Stimulated activated naive CD8-positive, alpha-beta T cell treated with anti-CD3 and anti-CD28 coated beads, Interleukin-15, Interleukin-2, amounts not matched to agents 100 ng/mL and 50 ng/mL, for 24 hours (primary cell): ENCODE measurements at regions not wholly inside any gene's neighbourhood (a gene's known extent, or its start where the extent isn't known, plus 50 kb on each side); places are given as distances from the start of the nearest gene placed in this dataset.

Experiments used
- H3K27ac Mint-ChIP-seq: one replicate; pipeline ENCODE4 v1.8.0; 2021; ENCODE audit warnings: mild to moderate bottlenecking, mixed read lengths
- H3K27me3 Mint-ChIP-seq: one replicate; pipeline ENCODE4 v1.8.0; 2021; ENCODE audit warnings: mixed read lengths
- H3K36me3 Mint-ChIP-seq: one replicate; pipeline ENCODE4 v1.8.0; 2021; ENCODE audit warnings: low read depth, mixed read lengths
- H3K4me1 Mint-ChIP-seq: one replicate; pipeline ENCODE4 v1.8.0; 2021; ENCODE audit warnings: low read depth, mixed read lengths
- H3K4me3 Mint-ChIP-seq: one replicate; pipeline ENCODE4 v1.8.0; 2021; ENCODE audit warnings: mild to moderate bottlenecking, mixed read lengths
- H3K9me3 Mint-ChIP-seq: one replicate; pipeline ENCODE4 v1.8.0; 2021; ENCODE audit warnings: mixed read lengths

GRCh38 chr11:92276773-92277172 lies 52.2 kb downstream of the FAT3 start:
- no peaks in the 10 kb centered on the region for H3K4me1 Mint-ChIP-seq
- no peaks in the 10 kb centered on the region for H3K36me3 Mint-ChIP-seq
- H3K27ac Mint-ChIP-seq: no peak overlapping the region
- no peaks in the 10 kb centered on the region for H3K27me3 Mint-ChIP-seq
- no peak overlapping the region for H3K4me3 Mint-ChIP-seq
- peaks cover 4% of the 10 kb centered on the region for H3K9me3 Mint-ChIP-seq

GRCh38 chr11:92277871-92278270 lies 53.3 kb downstream of the FAT3 start:
- no peak overlapping the region for H3K4me3 Mint-ChIP-seq

GRCh38 chr11:92278791-92279433 lies 54.3 kb downstream of the FAT3 start:
- H3K4me1 Mint-ChIP-seq: no peaks in the 10 kb centered on the region
- H3K36me3 Mint-ChIP-seq: no peaks in the 10 kb centered on the region
- H3K9me3 Mint-ChIP-seq: peaks cover 3% of the 10 kb centered on the region
- H3K4me3 Mint-ChIP-seq: no peak overlapping the region
- no peaks in the 10 kb centered on the region for H3K27me3 Mint-ChIP-seq
- H3K27ac Mint-ChIP-seq: no peak overlapping the region

More at GRCh38 chr11:92277871-92278270, 53.3 kb downstream of the FAT3 start:
- Mint-ChIP-seq H3K9me3 (peaks cover 3% of the 10 kb centered on the region), H3K27ac (no peak overlapping the region), H3K27me3 (no peaks in the 10 kb centered on the region), H3K36me3 (no peaks in the 10 kb centered on the region), H3K4me1 (no peaks in the 10 kb centered on the region)

- Mint-ChIP-seq H3K36me3 (no peaks in the 10 kb centered on the region), H3K4me3 (no peak overlapping the region), H3K27ac (no peak overlapping the region), H3K9me3 (no peaks in the 10 kb centered on the region), H3K27me3 (no peaks in the 10 kb centered on the region), H3K4me1 (no peaks in the 10 kb centered on the region)
These were observed 59.5 kb downstream of the FAT3 start for GRCh38 chr11:92284107-92284506.

GRCh38 chr11:92284558-92284957 lies 59.9 kb downstream of the FAT3 start:
- H3K9me3 Mint-ChIP-seq: no peaks in the 10 kb centered on the region
- no peaks in the 10 kb centered on the region for H3K27me3 Mint-ChIP-seq
- no peak overlapping the region for H3K27ac Mint-ChIP-seq
- H3K4me3 Mint-ChIP-seq: no peak overlapping the region
- no peaks in the 10 kb centered on the region for H3K36me3 Mint-ChIP-seq
- H3K4me1 Mint-ChIP-seq: no peaks in the 10 kb centered on the region

- H3K36me3 Mint-ChIP-seq: no peaks in the 10 kb centered on the region
These were observed 61.2 kb downstream of the FAT3 start for GRCh38 chr11:92285776-92286175.

GRCh38 chr11:92286709-92287108 lies 62.1 kb downstream of the FAT3 start:
- no peaks in the 10 kb centered on the region for H3K27me3 Mint-ChIP-seq
- H3K4me1 Mint-ChIP-seq: no peaks in the 10 kb centered on the region
- no peaks in the 10 kb centered on the region for H3K36me3 Mint-ChIP-seq
- H3K9me3 Mint-ChIP-seq: no peaks in the 10 kb centered on the region
- no peak overlapping the region for H3K27ac Mint-ChIP-seq
- no peak overlapping the region for H3K4me3 Mint-ChIP-seq

More at GRCh38 chr11:92285776-92286175, 61.2 kb downstream of the FAT3 start:
- H3K4me3 Mint-ChIP-seq: no peak overlapping the region
- H3K27me3 Mint-ChIP-seq: no peaks in the 10 kb centered on the region
- no peaks in the 10 kb centered on the region for H3K4me1 Mint-ChIP-seq
- no peak overlapping the region for H3K27ac Mint-ChIP-seq
- H3K9me3 Mint-ChIP-seq: no peaks in the 10 kb centered on the region

- Mint-ChIP-seq H3K27me3 (no peaks in the 10 kb centered on the region), H3K27ac (no peak overlapping the region), H3K36me3 (no peaks in the 10 kb centered on the region), H3K4me3 (no peak overlapping the region), H3K9me3 (peaks cover 5% of the 10 kb centered on the region), H3K4me1 (no peaks in the 10 kb centered on the region)
These were observed 70.8 kb downstream of the FAT3 start for GRCh38 chr11:92295175-92296137.

- H3K9me3 Mint-ChIP-seq: peaks cover 5% of the 10 kb centered on the region
- no peaks in the 10 kb centered on the region for H3K4me1 Mint-ChIP-seq
- H3K36me3 Mint-ChIP-seq: no peaks in the 10 kb centered on the region
- H3K4me3 Mint-ChIP-seq: no peak overlapping the region
- no peaks in the 10 kb centered on the region for H3K27me3 Mint-ChIP-seq
- no peak overlapping the region for H3K27ac Mint-ChIP-seq
These were observed 71.5 kb downstream of the FAT3 start for GRCh38 chr11:92296138-92296515.

- Mint-ChIP-seq H3K27me3 (no peaks in the 10 kb centered on the region), H3K9me3 (peaks cover 3% of the 10 kb centered on the region), H3K4me3 (no peak overlapping the region), H3K36me3 (no peaks in the 10 kb centered on the region), H3K4me1 (no peaks in the 10 kb centered on the region), H3K27ac (no peak overlapping the region)
These were observed 73.2 kb downstream of the FAT3 start for GRCh38 chr11:92297567-92298553.

GRCh38 chr11:92300876-92301275 lies 76.3 kb downstream of the FAT3 start:
- H3K27ac Mint-ChIP-seq: no peak overlapping the region
- H3K4me1 Mint-ChIP-seq: no peaks in the 10 kb centered on the region
- peaks cover 8% of the 10 kb centered on the region for H3K9me3 Mint-ChIP-seq
- H3K36me3 Mint-ChIP-seq: no peaks in the 10 kb centered on the region
- no peaks in the 10 kb centered on the region for H3K27me3 Mint-ChIP-seq
- H3K4me3 Mint-ChIP-seq: no peak overlapping the region

- no peak overlapping the region for H3K4me3 Mint-ChIP-seq
- H3K4me1 Mint-ChIP-seq: no peaks in the 10 kb centered on the region
- no peaks in the 10 kb centered on the region for H3K27me3 Mint-ChIP-seq
- no peak overlapping the region for H3K27ac Mint-ChIP-seq
- peaks cover 8% of the 10 kb centered on the region for H3K9me3 Mint-ChIP-seq
- H3K36me3 Mint-ChIP-seq: no peaks in the 10 kb centered on the region
These were observed 78.2 kb downstream of the FAT3 start for GRCh38 chr11:92302770-92303169.

- no peak overlapping the region for H3K27ac Mint-ChIP-seq
- H3K4me1 Mint-ChIP-seq: no peaks in the 10 kb centered on the region
- peaks cover 8% of the 10 kb centered on the region for H3K9me3 Mint-ChIP-seq
- H3K36me3 Mint-ChIP-seq: no peaks in the 10 kb centered on the region
- no peak overlapping the region for H3K4me3 Mint-ChIP-seq
- no peaks in the 10 kb centered on the region for H3K27me3 Mint-ChIP-seq
These were observed 79.7 kb downstream of the FAT3 start for GRCh38 chr11:92304271-92304670.

- H3K27me3 Mint-ChIP-seq: no peaks in the 10 kb centered on the region
- peaks cover 8% of the 10 kb centered on the region for H3K9me3 Mint-ChIP-seq
- no peak overlapping the region for H3K27ac Mint-ChIP-seq
- H3K4me3 Mint-ChIP-seq: no peak overlapping the region
- H3K36me3 Mint-ChIP-seq: no peaks in the 10 kb centered on the region
- no peaks in the 10 kb centered on the region for H3K4me1 Mint-ChIP-seq
These were observed 82.4 kb downstream of the FAT3 start for GRCh38 chr11:92306966-92307510.
